Psoas muscle (tissue), 7 donors: ENCODE measurements at regions not wholly inside any gene's neighbourhood (a gene's known extent, or its start where the extent isn't known, plus 50 kb on each side); places are given as distances from the start of the nearest gene placed in this dataset.

Experiments
- ATAC-seq, 4 donors: fragments of 200-7000 bp; cut with Tn5 transposase; one replicate each; pipeline ENCODE4 v1.9.1; 2020; ENCODE audit warnings: moderate library complexity in 3 of 4, mild to moderate bottlenecking in 2 of 4
- DNase-seq, 2 donors: peaks; one replicate each; pipeline ENCODE4 v3.0.0-alpha.2; 2020
- H3K27ac ChIP-seq: fragments of 200-600 bp; one replicate; pipeline ENCODE4 v1.8.0; 2022
- H3K27me3 ChIP-seq, 3 donors: fragments of 200-600 bp in 1 of 3; one replicate each; pipeline versions ENCODE4 v1.6.1 to v1.8.0; 2013 to 2022; ENCODE audit warnings: low read length in 2 of 3, mild to moderate bottlenecking in 2 of 3, moderate library complexity in 1 of 3; ENCODE audit not compliant: insufficient read depth in 3 of 3
- H3K36me3 ChIP-seq, 2 donors: fragments of 200-600 bp in 1 of 2; one replicate each; pipeline versions ENCODE4 v1.6.1 to v1.8.0; 2013 to 2022; ENCODE audit warnings: low read depth in 1 of 2, mild to moderate bottlenecking in 1 of 2, moderate library complexity in 1 of 2; ENCODE audit not compliant: insufficient read depth in 1 of 2
- H3K4me1 ChIP-seq: fragments of 200-600 bp; one replicate; pipeline ENCODE4 v1.8.0; 2022
- H3K4me3 ChIP-seq: fragments of 200-600 bp; one replicate; pipeline ENCODE4 v1.8.0; 2022; ENCODE audit warnings: mild to moderate bottlenecking
- H3K9me3 ChIP-seq: fragments of 200-600 bp; one replicate; pipeline ENCODE4 v1.8.0; 2022
- WGBS, 3 donors: extraction: QIAGEN DNeasy Blood & Tissue Kit; methylation state at CpG; one replicate each; pipeline versions ENCODE4 v1.1.6 to v1.1.7; 2013; 5-methylcytosine and 5-hydroxymethylcytosine counted together
- intact Hi-C, 2 donors: fragments of 100-400 bp; cut with DNase I; formaldehyde crosslinking; loops; one replicate each; pipeline versions ENCODE4 v1.11.0 to v1.14.2; 2022
- TF ChIP-seq, protein P1 (sequence below): fragments of 200-600 bp; IDR thresholded peaks from one replicate; pipeline ENCODE4 v1.8.0; 2022; ENCODE audit warnings: antibody characterized with exemption
- donor health status: healthy with polysubstance abuse.
- donor health status: DM: no; HTN: no; CAD: no; lungs with moderate emphysema.
- donor health status: Bipolar disorder and iron deficiency.
- donor health status: healthy.
- donor health status: DM: yes; HTN: yes; CAD: no.
- donor health status: DM: no; HTN: no; CAD: no.
- donor health status: DM: yes; HTN: yes; CAD: no.

DNA sequence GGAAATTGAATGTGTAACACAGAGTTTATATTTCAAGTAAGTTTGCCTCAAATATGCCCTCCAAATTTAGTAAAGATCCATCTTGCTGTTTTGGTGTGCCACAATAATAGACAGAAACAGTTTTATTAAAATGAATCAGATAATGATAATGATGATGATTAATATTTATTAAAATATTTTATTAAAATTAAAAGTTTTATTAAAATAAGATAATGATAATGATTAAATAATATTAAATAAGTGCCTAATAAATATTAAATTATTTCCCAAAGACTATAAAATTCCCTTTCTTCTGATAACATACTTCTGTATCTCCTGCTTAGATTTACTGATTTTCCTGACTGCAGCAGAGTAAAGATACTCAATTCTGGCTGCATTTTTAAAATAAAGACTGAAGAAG lies 134.5 kb downstream of the PRDM13 start:
- ATAC-seq, result no peak
- intact Hi-C loops, result loop anchor here in 1 of 2 donors (10.0 kb wide), 1 partner anchor 406 kb away; no protein-coding TSS in a partner anchor
- H3K4me1 ChIP-seq, result peaks cover 8% of the 10 kb centered on the region

DNA sequence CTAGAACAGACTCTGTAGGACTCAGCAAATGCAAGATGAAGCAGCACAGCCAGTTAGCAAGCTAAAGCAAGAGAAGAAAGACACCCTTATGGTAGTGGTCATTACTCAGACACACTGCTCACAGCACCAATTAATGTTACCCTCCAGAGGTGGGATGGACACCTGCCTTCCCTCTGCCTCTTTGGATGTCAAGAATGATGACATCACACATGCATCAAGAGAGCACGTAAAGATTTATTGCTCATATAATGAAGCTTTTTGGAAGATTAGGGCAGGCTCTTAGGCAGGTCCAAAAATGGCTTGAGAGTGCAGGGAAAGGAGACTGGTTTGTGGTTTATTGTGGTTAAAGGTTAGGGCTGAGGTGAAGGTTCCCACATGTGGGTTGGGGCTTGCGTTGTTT lies 137.0 kb downstream of the PRDM13 start:
- TF ChIP-seq, protein P1, sequence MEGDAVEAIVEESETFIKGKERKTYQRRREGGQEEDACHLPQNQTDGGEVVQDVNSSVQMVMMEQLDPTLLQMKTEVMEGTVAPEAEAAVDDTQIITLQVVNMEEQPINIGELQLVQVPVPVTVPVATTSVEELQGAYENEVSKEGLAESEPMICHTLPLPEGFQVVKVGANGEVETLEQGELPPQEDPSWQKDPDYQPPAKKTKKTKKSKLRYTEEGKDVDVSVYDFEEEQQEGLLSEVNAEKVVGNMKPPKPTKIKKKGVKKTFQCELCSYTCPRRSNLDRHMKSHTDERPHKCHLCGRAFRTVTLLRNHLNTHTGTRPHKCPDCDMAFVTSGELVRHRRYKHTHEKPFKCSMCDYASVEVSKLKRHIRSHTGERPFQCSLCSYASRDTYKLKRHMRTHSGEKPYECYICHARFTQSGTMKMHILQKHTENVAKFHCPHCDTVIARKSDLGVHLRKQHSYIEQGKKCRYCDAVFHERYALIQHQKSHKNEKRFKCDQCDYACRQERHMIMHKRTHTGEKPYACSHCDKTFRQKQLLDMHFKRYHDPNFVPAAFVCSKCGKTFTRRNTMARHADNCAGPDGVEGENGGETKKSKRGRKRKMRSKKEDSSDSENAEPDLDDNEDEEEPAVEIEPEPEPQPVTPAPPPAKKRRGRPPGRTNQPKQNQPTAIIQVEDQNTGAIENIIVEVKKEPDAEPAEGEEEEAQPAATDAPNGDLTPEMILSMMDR, result no peak
- 73 to 75% (median 75%) methylated on average over 2 of the region's 2 CpGs for WGBS, 3 donors
- Histone ChIP-seq H3K4me3 (no peak overlapping the region), H3K4me1 (peaks cover 8% of the 10 kb centered on the region), H3K27ac (no peak overlapping the region), H3K36me3 (no peaks in the 10 kb centered on the region), H3K9me3 (no peaks in the 10 kb centered on the region), H3K27me3 (no peaks in the 10 kb centered on the region)
- ATAC-seq (no peak), DNase-seq (no peak)
- intact Hi-C loops, result loop anchor here in 1 of 2 donors (10.0 kb wide), 1 partner anchor 409 kb away; no protein-coding TSS in a partner anchor

More for the DNA sequence above, 134.5 kb downstream of the PRDM13 start:
- no peaks in the 10 kb centered on the region for H3K9me3 ChIP-seq
- peaks cover 0 to 3% (median 0%) of the 10 kb centered on the region in 3 donors for H3K27me3 ChIP-seq
- no peaks in the 10 kb centered on the region for H3K36me3 ChIP-seq
- TF ChIP-seq, protein P1, result no peak
- no peak overlapping the region for H3K27ac ChIP-seq
- H3K4me3 ChIP-seq, result no peak overlapping the region
- no peak for DNase-seq

DNA sequence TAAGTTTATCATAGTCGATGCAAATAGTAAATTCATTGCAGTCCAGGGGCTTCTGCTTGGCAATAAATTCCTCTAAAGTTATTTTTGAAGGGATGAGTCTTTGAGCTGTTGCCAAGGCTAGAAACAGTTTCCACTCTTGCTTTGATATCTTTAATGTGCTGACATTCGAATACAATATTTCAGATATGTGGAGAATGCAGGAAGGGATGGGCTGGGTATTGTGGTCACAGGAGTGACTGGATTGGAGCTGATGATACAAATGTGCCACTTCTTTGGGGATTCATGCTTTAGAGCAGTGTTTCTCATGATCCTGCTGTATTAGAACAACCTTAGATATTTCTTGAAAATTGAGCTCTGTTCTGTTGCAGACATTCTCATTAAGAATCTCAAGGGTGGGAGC lies 139.0 kb downstream of the PRDM13 start:
- H3K27ac ChIP-seq, result peak overlapping the region; percentile 33
- DNase-seq, result no peak
- TF ChIP-seq, protein P1, result no peak
- WGBS, 3 donors, result 38 to 49% (median 44%) methylated on average over 2 of the region's 2 CpGs
- peak in 1 of 4 donors; percentile 13 for ATAC-seq
- H3K4me3 ChIP-seq, result no peak overlapping the region
- no peaks in the 10 kb centered on the region for H3K9me3 ChIP-seq
- H3K27me3 ChIP-seq, result no peaks in the 10 kb centered on the region
- intact Hi-C loops, result loop anchor here (2.0 to 10.0 kb wide), 5 partner anchors 153 to 411 kb away; no protein-coding TSS in a partner anchor
- H3K4me1 ChIP-seq, result peaks cover 4% of the 10 kb centered on the region
- H3K36me3 ChIP-seq, result no peaks in the 10 kb centered on the region

DNA sequence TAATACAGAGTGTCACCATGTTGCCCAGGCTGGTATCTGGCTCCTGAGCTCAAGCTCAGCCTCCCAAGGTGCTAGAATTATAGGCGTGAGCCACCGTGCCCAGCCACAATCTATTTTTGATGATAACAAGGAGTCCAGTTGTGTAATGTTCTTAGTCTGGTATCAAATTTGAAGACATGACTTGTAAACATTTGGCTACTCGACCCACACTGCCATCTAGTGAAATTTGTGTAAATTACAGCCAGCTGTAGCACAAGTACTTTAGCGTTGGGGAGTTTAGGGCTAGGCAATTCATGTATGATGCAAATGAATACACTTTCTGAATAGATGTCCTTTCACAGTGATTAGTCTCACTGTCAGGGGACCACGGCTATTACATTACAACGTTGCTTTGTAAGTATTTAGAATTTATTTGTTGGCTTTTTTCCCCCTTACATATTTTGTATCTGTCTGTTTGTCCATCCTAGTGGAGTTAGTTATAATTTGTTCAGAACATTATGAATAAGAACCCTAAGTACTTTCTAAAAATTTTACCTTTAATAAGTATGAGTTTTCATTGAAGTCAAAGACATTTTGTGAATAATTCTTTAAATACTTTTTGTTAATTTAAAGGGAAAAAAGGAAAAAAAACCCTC lies 139.7 kb downstream of the PRDM13 start:
- no peaks in the 10 kb centered on the region for H3K36me3 ChIP-seq
- H3K4me1 ChIP-seq, result peaks cover 4% of the 10 kb centered on the region
- TF ChIP-seq, protein P1, result peak; percentile 93
- DNase-seq, result peak; percentile 23 to 77
- H3K9me3 ChIP-seq, result no peaks in the 10 kb centered on the region
- H3K27ac ChIP-seq, result peak overlapping the region; percentile 33
- 0 to 1% (median 1%) methylated on average over 6 of the region's 6 CpGs for WGBS, 3 donors
- peak; percentile 96 to 100 (median 98) for ATAC-seq
- no peak overlapping the region for H3K4me3 ChIP-seq
- intact Hi-C loops, result loop anchor here (2.0 to 10.0 kb wide), 5 partner anchors 154 to 412 kb away; no protein-coding TSS in a partner anchor
- H3K27me3 ChIP-seq, result no peaks in the 10 kb centered on the region
